Inflammatory macrophage (primary cell): ENCODE measurements at regions not wholly inside any gene's neighbourhood (a gene's known extent, or its start where the extent isn't known, plus 50 kb on each side); places are given as distances from the start of the nearest gene placed in this dataset.
"Not testable (repeated sequence)": the region's sequence is repeated elsewhere in the genome, so short reads cannot be mapped to it uniquely, and the experiment has no call there.

Experiments used
- DNase-seq, 2 donors: peaks; one replicate each; pipeline ENCODE4 v3.0.0-alpha.2; 2020 to 2022

DNA sequence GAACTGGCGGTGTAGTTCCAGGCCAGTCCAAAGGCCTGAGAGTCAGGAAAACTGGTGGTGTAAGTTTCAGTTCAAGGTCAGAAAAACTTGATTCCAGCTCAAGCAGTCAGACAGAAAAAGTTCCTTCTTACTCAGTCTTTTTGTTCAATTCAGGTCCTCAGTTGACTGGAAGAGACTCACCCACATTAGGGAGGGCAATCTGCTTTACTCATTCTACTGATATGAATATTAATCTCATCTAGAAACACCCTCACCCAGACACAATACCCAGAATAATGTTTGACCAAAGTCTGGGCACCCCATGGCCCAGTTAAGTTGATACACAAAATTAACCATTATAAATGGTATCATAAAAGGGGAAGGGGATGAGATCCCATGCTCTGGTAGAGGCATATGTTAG lies 50.1 kb upstream of the LTA4H start:
- no peak for DNase-seq

DNA sequence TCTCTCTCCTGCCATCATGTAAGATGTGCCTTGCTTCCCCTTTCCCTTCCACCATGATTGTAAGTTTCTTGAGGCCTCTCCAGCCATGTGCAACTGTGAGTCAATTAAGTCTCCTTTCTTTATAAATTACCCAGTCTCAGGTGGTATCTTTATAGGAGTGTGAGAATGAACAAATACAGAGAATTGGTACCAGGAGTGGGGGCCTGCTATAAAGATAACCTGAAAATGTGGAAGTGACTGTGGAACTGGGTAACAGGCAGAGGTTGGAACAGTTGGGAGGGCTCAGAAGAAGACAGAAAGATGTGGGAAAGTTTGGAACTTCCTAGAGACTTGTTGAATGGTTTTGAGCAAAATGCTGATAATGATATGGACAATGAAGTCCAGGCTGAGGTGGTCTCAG lies 50.8 kb upstream of the LTA4H start:
- not testable (repeated sequence) for DNase-seq

GRCh38 chr12:96091833-96092232 lies 56.4 kb upstream of the LTA4H start:
- DNase-seq = no peak

- DNase-seq = no peak
These were observed 58.3 kb upstream of the LTA4H start for GRCh38 chr12:96093543-96094196.

GRCh38 chr12:96094201-96094600 lies 58.8 kb upstream of the LTA4H start:
- DNase-seq = peak in 1 of 2 donors; percentile 20

GRCh38 chr12:96098631-96099030 lies 63.2 kb upstream of the LTA4H start:
- DNase-seq = no peak

DNA sequence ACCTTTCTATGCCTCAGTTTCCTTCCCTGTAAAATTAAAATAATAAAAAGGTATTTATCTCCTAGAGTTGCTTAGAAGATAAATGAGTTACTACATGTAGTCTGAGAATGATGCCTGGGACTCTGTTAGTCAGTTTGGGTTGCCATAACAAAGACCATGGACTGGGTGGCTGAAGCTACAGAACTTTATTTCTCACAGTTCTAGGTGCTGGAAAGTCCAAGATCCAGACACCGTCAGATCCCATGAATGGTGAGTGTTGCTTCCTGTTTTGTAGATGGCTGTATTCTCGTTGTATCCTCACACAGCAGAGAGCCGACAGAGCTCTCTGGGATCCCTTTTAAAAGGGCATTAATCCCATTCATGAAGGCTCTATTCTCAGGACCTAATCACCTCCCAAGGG lies 64.0 kb upstream of the LTA4H start:
- no peak for DNase-seq

DNA sequence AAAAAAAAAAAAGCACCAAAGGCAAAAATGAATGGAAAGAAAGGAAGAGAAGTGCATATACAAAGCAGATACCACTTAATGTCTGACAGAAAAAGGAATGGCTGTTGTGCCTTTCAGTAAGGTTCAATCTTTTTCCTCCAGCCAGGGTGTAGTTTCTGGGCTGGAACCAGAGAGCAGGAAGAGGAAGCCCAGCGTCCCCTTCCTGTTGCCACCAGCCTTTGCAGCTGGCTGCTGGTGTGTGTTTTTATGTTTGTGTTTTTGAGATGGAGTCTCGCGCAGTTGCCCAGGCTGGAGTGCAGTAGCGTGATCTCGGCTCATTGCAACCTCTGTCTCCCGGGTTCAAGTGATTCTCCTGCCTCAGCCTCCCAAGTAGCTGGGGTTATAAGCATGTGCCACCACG lies 64.6 kb upstream of the LTA4H start:
- DNase-seq = peak; percentile 11

DNA sequence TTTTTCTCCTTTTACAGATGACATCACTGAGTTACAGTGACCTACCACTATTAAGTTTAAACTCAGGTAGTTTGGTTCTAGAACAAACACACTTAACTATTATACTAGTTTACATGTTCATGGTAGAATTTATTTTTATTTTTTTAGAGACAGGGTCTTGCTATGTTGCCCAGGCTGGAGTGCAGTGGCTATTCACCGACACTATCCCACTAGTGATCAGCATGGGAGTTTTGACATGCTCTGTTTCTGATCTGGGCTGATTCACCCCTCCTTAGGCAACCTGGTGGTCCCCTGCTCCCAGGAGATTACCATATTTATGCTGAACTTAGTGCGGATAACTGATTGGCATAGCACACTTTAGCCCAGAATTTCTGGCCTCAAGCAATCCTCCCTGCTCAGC lies 66.4 kb upstream of the LTA4H start:
- no peak for DNase-seq

- DNase-seq = no peak
These were observed 67.8 kb upstream of the LTA4H start for GRCh38 chr12:96103067-96103644.

DNA sequence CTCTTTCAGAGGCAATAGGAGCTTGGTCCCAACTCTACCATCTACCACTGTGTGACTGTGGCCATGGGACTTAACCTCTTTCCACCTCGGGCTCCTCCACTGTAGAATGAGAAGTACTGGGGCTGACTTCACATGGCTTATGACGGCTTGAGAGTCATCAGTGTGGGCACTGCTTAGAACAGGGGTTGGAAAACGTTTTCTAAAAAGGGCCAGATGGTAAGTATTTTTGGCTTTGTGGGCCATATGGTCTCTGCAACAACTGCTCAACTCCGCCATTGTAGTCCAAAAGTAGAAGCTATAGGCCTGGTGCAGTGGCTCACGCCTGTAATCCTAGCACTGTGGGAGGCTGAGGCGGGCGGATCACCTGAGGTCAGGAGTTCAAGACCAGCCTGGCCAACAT lies 69.2 kb upstream of the LTA4H start:
- peak in 1 of 2 donors; percentile 30 for DNase-seq

DNA sequence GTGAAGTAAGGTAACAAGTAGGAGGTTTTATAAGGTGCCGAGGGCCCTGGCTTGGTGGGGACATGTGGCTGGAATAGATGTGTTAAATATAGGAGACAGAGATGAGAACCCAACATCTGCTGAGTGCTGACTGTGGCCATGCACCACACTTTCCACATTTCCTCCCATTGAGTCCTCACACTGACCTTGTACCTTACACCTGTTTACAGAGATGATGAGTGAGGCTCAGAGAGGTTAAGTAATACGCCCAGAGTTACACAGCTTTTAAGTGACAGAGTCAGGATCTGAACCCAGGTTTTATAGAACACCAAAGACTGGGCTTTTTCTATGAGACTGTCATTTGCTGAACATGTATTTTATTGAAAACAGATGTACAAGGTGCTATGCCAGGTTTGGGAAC lies 70.8 kb upstream of the LTA4H start:
- no peak for DNase-seq

GRCh38 chr12:96107236-96107635 lies 71.8 kb upstream of the LTA4H start:
- DNase-seq = no peak

- peak; percentile 72 to 76 for DNase-seq
These were observed 72.9 kb upstream of the LTA4H start for GRCh38 chr12:96108321-96108720.

- not testable (repeated sequence) for DNase-seq
These were observed 73.6 kb upstream of the LTA4H start for GRCh38 chr12:96108941-96109340.

DNA sequence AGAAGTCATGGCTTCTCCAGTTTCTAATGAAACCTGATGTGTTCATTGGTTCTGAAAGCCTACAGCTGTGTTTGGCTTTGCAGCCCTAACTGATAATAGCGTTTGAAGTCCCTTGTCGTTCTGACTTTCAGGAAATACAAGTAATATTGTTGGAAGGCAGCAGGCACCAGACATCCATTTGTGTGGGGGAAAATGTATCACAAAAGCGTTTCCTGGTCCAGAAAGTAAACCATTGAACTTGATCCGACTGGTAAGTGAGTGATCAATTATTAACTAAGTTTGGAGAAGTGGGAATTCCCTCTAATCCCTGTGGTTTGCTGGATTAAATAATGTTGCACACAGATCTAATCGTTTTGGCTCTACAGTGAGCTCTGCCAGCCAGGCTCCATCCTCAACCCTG lies 77.3 kb upstream of the LTA4H start:
- DNase-seq = no peak

DNA sequence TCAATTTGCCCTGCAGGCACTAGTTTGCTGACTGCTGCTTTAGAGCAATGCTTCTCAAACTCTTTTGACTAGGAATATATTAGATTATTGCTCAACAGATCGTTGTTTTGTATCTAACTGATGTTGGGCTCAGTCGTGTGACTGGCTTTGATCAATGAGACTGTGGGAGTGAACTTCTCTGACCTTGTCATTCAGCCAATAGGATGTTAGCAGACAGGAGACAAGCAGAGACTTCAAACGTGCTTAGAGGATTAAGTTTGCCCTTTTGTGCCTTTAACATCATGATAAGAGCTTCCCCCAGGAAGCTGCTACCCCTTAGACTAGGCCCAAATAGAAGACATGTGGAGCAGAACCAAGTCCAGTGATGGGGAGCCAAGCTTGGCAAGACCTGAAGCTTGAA lies 76.7 kb upstream of the ELK3 start:
- DNase-seq = no peak

GRCh38 chr12:96120359-96121100 lies 73.6 kb upstream of the ELK3 start:
- peak; percentile 90 to 93 for DNase-seq

- DNase-seq = peak; percentile 87 to 92
These were observed 72.9 kb upstream of the ELK3 start for GRCh38 chr12:96121271-96121711.

- DNase-seq = not testable (repeated sequence)
These were observed 65.9 kb upstream of the ELK3 start for GRCh38 chr12:96128292-96128691.

- DNase-seq = no peak
These were observed 63.6 kb upstream of the ELK3 start for GRCh38 chr12:96130396-96131059.

DNA sequence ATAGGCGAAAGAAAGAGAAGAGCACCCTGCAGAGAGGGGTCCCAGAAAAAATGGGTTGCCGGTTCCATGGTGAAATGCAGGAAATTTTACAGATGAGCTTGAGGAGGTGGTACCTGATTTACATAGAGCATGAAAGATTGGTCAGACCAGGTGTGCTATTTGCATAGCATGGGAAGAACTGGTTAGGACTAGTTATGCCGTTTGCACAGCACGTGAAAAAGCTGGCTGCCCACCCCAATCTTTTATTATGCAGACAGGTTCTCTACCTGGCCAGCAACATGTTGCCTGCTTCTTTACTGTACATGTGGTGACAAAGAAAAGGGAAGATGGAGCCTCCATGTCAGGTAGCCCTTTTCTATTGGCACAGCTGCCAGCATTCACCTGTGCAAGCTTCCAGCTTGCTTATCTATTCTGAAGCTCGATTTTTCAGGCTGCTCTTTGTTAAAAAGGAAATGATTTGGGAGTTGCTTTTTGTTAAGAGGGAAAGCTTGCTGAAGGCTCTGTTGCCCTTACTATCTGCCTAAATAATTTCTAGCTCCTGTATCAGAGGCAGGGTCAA lies 62.9 kb upstream of the ELK3 start:
- no peak for DNase-seq

DNA sequence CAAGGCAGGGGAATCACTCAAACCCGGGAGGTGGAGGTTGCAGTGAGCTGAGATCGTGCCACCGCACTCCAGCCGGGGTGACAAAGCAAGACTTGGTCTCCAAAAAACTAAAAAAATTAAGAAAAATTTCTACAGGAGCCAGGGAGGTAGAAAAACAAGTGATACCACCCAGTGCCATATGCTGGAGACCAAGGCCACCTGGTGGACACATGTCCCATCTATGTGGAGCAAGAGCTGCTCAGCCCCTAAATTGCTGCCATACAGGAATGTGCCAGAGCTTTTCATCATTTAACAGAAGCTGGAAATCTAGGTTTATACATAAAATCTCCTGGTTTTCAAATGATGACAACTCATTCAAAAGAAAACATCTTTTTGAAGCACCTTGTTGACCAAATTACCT lies 61.4 kb upstream of the ELK3 start:
- peak; percentile 24 to 28 for DNase-seq
